GM12878 (cell line): ENCODE measurements at regions not wholly inside any gene's neighbourhood (a gene's known extent, or its start where the extent isn't known, plus 50 kb on each side); places are given as distances from the start of the nearest gene placed in this dataset.

Experiments
- ATAC-seq: fragments of 200-7000 bp; cut with Tn5 transposase; 3 replicates; pipeline ENCODE4 v1.9.1; 2020; ENCODE audit warnings: mild to moderate bottlenecking, moderate library complexity
- BruUV-seq: library from RNA; stranded (reverse); fragments of 400-500 nt; replicated peaks from 2 replicates; lab custom pipeline; 2021; lab: Mats Ljungman, UMichigan
- CTCF ChIA-PET: fragments of 300-600 bp; sonication (Branson Sonifier 250); formaldehyde crosslinking; extraction: SDS; loops from one replicate; lab custom pipeline; 2021; ENCODE audit warnings: inconsistent platforms; lab: Yijun Ruan, JAX
- POLR2A ChIA-PET: fragments of 350-600 bp; formaldehyde crosslinking; extraction: SDS; loops from one replicate; lab custom pipeline; 2021; ENCODE audit warnings: inconsistent platforms; lab: Charles Lee
- RAD21 ChIA-PET: fragments of 300-600 bp; sonication (Branson Sonifier 250); formaldehyde crosslinking; loops from one replicate; lab custom pipeline; 2023; ENCODE audit warnings: antibody characterized with exemption; ENCODE audit not compliant: unreplicated experiment; lab: Charles Lee
- SMC1A ChIA-PET: fragments of 300-600 bp; sonication (Branson Sonifier 250); formaldehyde crosslinking; loops from one replicate; lab custom pipeline; 2023; ENCODE audit not compliant: unreplicated experiment, uncharacterized antibody; lab: Charles Lee
- DNase-seq: peaks from one replicate; pipeline ENCODE4 v3.0.0-alpha.2; 2011; ENCODE audit warnings: low read depth, low spot score
- FAIRE-seq: peaks from 3 replicates; lab custom pipeline; 2011; peaks lifted over from hg19 to GRCh38; lab: Jason Lieb, UNC
- H2AFZ ChIP-seq: 2 replicates; pipeline ENCODE4 v1.6.0; 2011; ENCODE audit warnings: low read depth, low read length, control low read depth; ENCODE audit not compliant: control insufficient read depth
- H3K27ac ChIP-seq: 2 replicates; pipeline ENCODE4 v1.5.1; 2011; ENCODE audit warnings: control low read depth; ENCODE audit not compliant: control insufficient read depth, insufficient read depth
- H3K27me3 ChIP-seq, 2 experiments: replicated peaks in 1 of 2; 2 replicates each; pipeline versions ENCODE4 v1.6.0 to v1.6.1; 2011; ENCODE audit warnings: low read length in 1 of 2; ENCODE audit not compliant: control insufficient read depth in 2 of 2, insufficient read depth in 2 of 2
- H3K36me3 ChIP-seq, 2 experiments: 2 replicates each; pipeline ENCODE4 v1.5.1; 2011; ENCODE audit warnings: low read length in 1 of 2; ENCODE audit not compliant: control insufficient read depth in 2 of 2, insufficient read depth in 2 of 2
- H3K4me1 ChIP-seq: 2 replicates; pipeline ENCODE4 v1.6.1; 2011; ENCODE audit warnings: mild to moderate bottlenecking, low read length, moderate library complexity, mixed read lengths; ENCODE audit not compliant: control insufficient read depth, insufficient read depth
- H3K4me2 ChIP-seq: 2 replicates; pipeline ENCODE4 v1.6.0; 2011; ENCODE audit warnings: control low read depth; ENCODE audit not compliant: control insufficient read depth, insufficient read depth
- H3K4me3 ChIP-seq: fragments of 200-600 bp; sonication (generic); 2 replicates; pipeline ENCODE4 v1.5.1; 2016
- H3K79me2 ChIP-seq: 2 replicates; pipeline ENCODE4 v1.6.0; 2011; ENCODE audit warnings: low read length; ENCODE audit not compliant: control insufficient read depth, insufficient read depth
- H3K9ac ChIP-seq: 2 replicates; pipeline ENCODE4 v1.8.0; 2011; ENCODE audit warnings: low read length, control low read depth, mixed read lengths; ENCODE audit not compliant: control insufficient read depth, insufficient read depth
- H3K9me3 ChIP-seq: replicated peaks from 3 replicates; pipeline ENCODE4 v1.5.1; 2011; ENCODE audit warnings: mild to moderate bottlenecking, low read length; ENCODE audit not compliant: control insufficient read depth, insufficient read depth
- H4K20me1 ChIP-seq: 2 replicates; pipeline ENCODE4 v1.6.0; 2011; ENCODE audit not compliant: control insufficient read depth, insufficient read depth
- BHLHE40 ChIP-seq, 2 experiments: fragments of 450-650 bp in 1 of 2; IDR thresholded peaks; 2 replicates each; pipeline ENCODE4 v1.6.1; 2011 to 2017; ENCODE audit warnings: low read depth in 2 of 2, borderline replicate concordance in 1 of 2, improper control_type of control experiment in 1 of 2, low read length in 1 of 2, mild to moderate bottlenecking in 1 of 2
- CHD2 ChIP-seq: IDR thresholded peaks from 2 replicates; pipeline ENCODE4 v1.6.1; 2011; ENCODE audit warnings: low read depth, low read length, improper control_type of control experiment, borderline replicate concordance
- CUX1 ChIP-seq: IDR thresholded peaks from 2 replicates; pipeline ENCODE4 v1.6.1; 2012; ENCODE audit warnings: improper control_type of control experiment, low read depth, low read length; ENCODE audit not compliant: insufficient replicate concordance
- HSF1 ChIP-seq: fragments of 150-350 bp; IDR thresholded peaks from 2 replicates; pipeline ENCODE4 v1.6.1; 2014; ENCODE audit warnings: mild to moderate bottlenecking, low read depth, low read length
- KLF5 ChIP-seq: fragments of 450-650 bp; IDR thresholded peaks from 2 replicates; pipeline ENCODE4 v1.6.1; 2014; ENCODE audit warnings: mild to moderate bottlenecking; ENCODE audit not compliant: partially characterized antibody
- NFYB ChIP-seq: IDR thresholded peaks from 2 replicates; pipeline ENCODE4 v1.6.1; 2011; ENCODE audit warnings: low read depth, mild to moderate bottlenecking, low read length, improper control_type of control experiment, moderate library complexity; ENCODE audit not compliant: insufficient read depth
- NKRF ChIP-seq: fragments of 450-650 bp; conservative IDR thresholded peaks from 2 replicates; pipeline ENCODE4 v1.6.1; 2017; ENCODE audit warnings: mild to moderate bottlenecking, moderate library complexity
- ZNF207 ChIP-seq: fragments of 450-650 bp; IDR thresholded peaks from 2 replicates; pipeline ENCODE4 v1.6.1; 2014; ENCODE audit warnings: antibody characterized with exemption, mild to moderate bottlenecking, borderline replicate concordance
- WGBS: methylation state at CpG from one replicate; pipeline ENCODE4 v1.1.6; 2016; ENCODE audit warnings: low lambda C conversion rate; ENCODE audit not compliant: insufficient replicate concordance, insufficient coverage; ENCODE audit errors: missing lambda C conversion rate; 5-methylcytosine and 5-hydroxymethylcytosine counted together
- in situ Hi-C: fragments of 300-500 bp; cut with MboI; formaldehyde crosslinking; loops from 9 replicates; pipeline ENCODE4 v1.14.3; 2018; ENCODE audit warnings: mixed read lengths
- intact Hi-C: fragments of 100-400 bp; cut with micrococcal nuclease; formaldehyde crosslinking; loops from one replicate; pipeline ENCODE4 v1.14.2; 2022; ENCODE audit not compliant: unreplicated experiment

GRCh38 chr3:177493091-177493490 is 295.8 kb upstream of the TBL1XR1 start:
- ChIA-PET RAD21 (no interaction called here), SMC1A (no interaction called here), POLR2A (no interaction called here), CTCF (interaction anchor here (0.6 kb wide), 1 partner anchor 233 kb away, joined by 3 read pairs; no protein-coding TSS in a partner anchor)
- Histone ChIP-seq H3K79me2 (no peaks in the 10 kb centered on the region), H2AFZ (no peak overlapping the region), H4K20me1 (no peaks in the 10 kb centered on the region), H3K4me2 (no peak overlapping the region), H3K4me1 (no peaks in the 10 kb centered on the region), H3K9ac (no peak overlapping the region), H3K27ac (no peak overlapping the region), H3K27me3 (peaks cover 0 to 3% of the 10 kb centered on the region in 2 experiments; a peak in 1 of 4 replicates), H3K36me3 (no peaks in the 10 kb centered on the region), H3K4me3 (no peak overlapping the region), H3K9me3 (no peaks in the 10 kb centered on the region)
- WGBS, result 39% methylated on average over 2 of the region's 2 CpGs
- BruUV-seq, result no TSS peak
- no peak for ATAC-seq
- TF ChIP-seq ZNF207, result no peak
- no peak for TF ChIP-seq KLF5
- no peak for TF ChIP-seq NKRF
- no peak for TF ChIP-seq NFYB
- no peak for TF ChIP-seq BHLHE40 (IDR thresholded peaks at IDR 0.05; ENCODE audit: borderline replicate concordance in 1 of 2, low read depth in 2 of 2, low read length in 1 of 2)
- intact Hi-C loops, result no loop called here
- in situ Hi-C loops, result no loop called here
- no peak for DNase-seq
- FAIRE-seq, result no peak

- ChIA-PET POLR2A (no interaction called here), CTCF (interaction anchor here (0.8 kb wide), 1 partner anchor 250 kb away, joined by 4 read pairs; no protein-coding TSS in a partner anchor), SMC1A (no interaction called here), RAD21 (no interaction called here)
- Histone ChIP-seq H3K9ac (no peak overlapping the region), H3K4me3 (no peak overlapping the region), H3K4me1 (no peaks in the 10 kb centered on the region), H2AFZ (no peak overlapping the region), H3K27ac (no peak overlapping the region), H3K36me3 (no peaks in the 10 kb centered on the region), H3K9me3 (no peaks in the 10 kb centered on the region), H3K4me2 (no peak overlapping the region), H4K20me1 (no peaks in the 10 kb centered on the region), H3K27me3 (peaks cover 0 to 3% of the 10 kb centered on the region in 2 experiments; a peak in 1 of 4 replicates), H3K79me2 (no peaks in the 10 kb centered on the region)
- ATAC-seq (no peak), FAIRE-seq (no peak), DNase-seq (no peak)
- intact Hi-C loops (no loop called here), in situ Hi-C loops (no loop called here)
- no TSS peak for BruUV-seq
- 33% methylated on average over 3 of the region's 3 CpGs for WGBS
- TF ChIP-seq ZNF207 (no peak), CUX1 (no peak), CHD2 (no peak), HSF1 (no peak)
Observed at GRCh38 chr3:177494216-177494615, 296.9 kb upstream of the TBL1XR1 start.
